GM18505 (cell line): ENCODE measurements at regions not wholly inside any gene's neighbourhood (a gene's known extent, or its start where the extent isn't known, plus 50 kb on each side); places are given as distances from the start of the nearest gene placed in this dataset.
"Not testable (repeated sequence)": the region's sequence is repeated elsewhere in the genome, so short reads cannot be mapped to it uniquely, and the experiment has no call there.

Experiments used
- ATAC-seq: cut with Tn5 transposase; IDR thresholded peaks from one replicate; pipeline ENCODE4 v1.9.1; 2021; ENCODE audit not compliant: unreplicated experiment
- POLR2A ChIP-seq: IDR thresholded peaks from 4 replicates; pipeline ENCODE4 v1.6.1; 2011; ENCODE audit warnings: borderline replicate concordance; ENCODE audit not compliant: insufficient read depth, insufficient read length; ENCODE audit errors: extremely low read depth

- no peak for ATAC-seq
Measured at GRCh38 chr12:59517522-59517921, 78.3 kb upstream of the SLC16A7 start.

GRCh38 chr12:59500915-59501314 is 94.9 kb upstream of the SLC16A7 start:
- no peak for TF ChIP-seq POLR2A
- no peak for ATAC-seq

More at GRCh38 chr12:59517522-59517921, 78.3 kb upstream of the SLC16A7 start:
- TF ChIP-seq POLR2A = no peak

- TF ChIP-seq POLR2A = no peak
- no peak for ATAC-seq
Measured at GRCh38 chr12:59500335-59500734, 95.5 kb upstream of the SLC16A7 start.

- TF ChIP-seq POLR2A = no peak
- ATAC-seq = peak; percentile 96
Measured at GRCh38 chr12:59499774-59500173, 96.1 kb upstream of the SLC16A7 start.

GRCh38 chr12:59494617-59495016 is 101.2 kb upstream of the SLC16A7 start:
- no peak for ATAC-seq
- no peak for TF ChIP-seq POLR2A

- no peak for TF ChIP-seq POLR2A
- no peak for ATAC-seq
Measured at GRCh38 chr12:59491877-59492276, 104.0 kb upstream of the SLC16A7 start.

- ATAC-seq = no peak
- no peak for TF ChIP-seq POLR2A
Measured at GRCh38 chr12:59486827-59487226, 109.0 kb upstream of the SLC16A7 start.

- TF ChIP-seq POLR2A = no peak
- ATAC-seq = peak; percentile 95
Measured at GRCh38 chr12:59484575-59484974, 111.3 kb upstream of the SLC16A7 start.

GRCh38 chr12:59474236-59474635 is 121.6 kb upstream of the SLC16A7 start:
- ATAC-seq = not testable (repeated sequence)

GRCh38 chr12:59472273-59472672 is 123.6 kb upstream of the SLC16A7 start:
- peak; percentile 71 for ATAC-seq
- no peak for TF ChIP-seq POLR2A

GRCh38 chr12:59459966-59460660 is 135.7 kb upstream of the SLC16A7 start:
- no peak for ATAC-seq

GRCh38 chr12:59453475-59453874 is 142.4 kb upstream of the SLC16A7 start:
- TF ChIP-seq POLR2A = no peak
- no peak for ATAC-seq

More at GRCh38 chr12:59459966-59460660, 135.7 kb upstream of the SLC16A7 start:
- no peak for TF ChIP-seq POLR2A

GRCh38 chr12:59452746-59453145 is 143.1 kb upstream of the SLC16A7 start:
- TF ChIP-seq POLR2A = no peak
- ATAC-seq = no peak

GRCh38 chr12:59452259-59452658 is 143.6 kb upstream of the SLC16A7 start:
- TF ChIP-seq POLR2A = no peak
- no peak for ATAC-seq

GRCh38 chr12:59446116-59446515 is 149.7 kb upstream of the SLC16A7 start:
- ATAC-seq = no peak
- TF ChIP-seq POLR2A = no peak

- ATAC-seq = no peak
- no peak for TF ChIP-seq POLR2A
Measured at GRCh38 chr12:59444932-59445331, 150.9 kb upstream of the SLC16A7 start.

GRCh38 chr12:59432057-59432456 is 163.8 kb upstream of the SLC16A7 start:
- ATAC-seq = no peak
- TF ChIP-seq POLR2A = no peak
